Peyer's patch (tissue), 4 donors: ENCODE measurements at regions not wholly inside any gene's neighbourhood (a gene's known extent, or its start where the extent isn't known, plus 50 kb on each side); places are given as distances from the start of the nearest gene placed in this dataset.
"Not testable (repeated sequence)": the region's sequence is repeated elsewhere in the genome, so short reads cannot be mapped to it uniquely, and the experiment has no call there.

Source experiments
- DNase-seq, 3 donors: peaks; one replicate each; pipeline ENCODE4 v3.0.0-alpha.2; 2017 to 2019
- H3K27ac ChIP-seq, 4 donors: fragments of 200-600 bp; sonication (generic); one replicate each; pipeline ENCODE4 v1.5.1; 2016 to 2019
- H3K27me3 ChIP-seq, 2 donors: fragments of 200-600 bp; sonication (generic); one replicate each; pipeline ENCODE4 v1.5.1; 2019
- H3K36me3 ChIP-seq, 3 donors: fragments of 200-600 bp; sonication (generic); one replicate each; pipeline ENCODE4 v1.5.1; 2016 to 2019
- H3K4me1 ChIP-seq, 4 donors: fragments of 200-600 bp; sonication (generic); one replicate each; pipeline ENCODE4 v1.5.1; 2016 to 2019
- H3K4me3 ChIP-seq, 4 donors: fragments of 200-600 bp; sonication (generic); 1 replicate in 3 of 4; 2 replicates in 1 of 4; pipeline ENCODE4 v1.5.1; 2016 to 2019; ENCODE audit warnings: mild to moderate bottlenecking in 1 of 4
- H3K9me3 ChIP-seq, 4 donors: fragments of 200-600 bp; sonication (generic); one replicate each; pipeline ENCODE4 v1.5.1; 2016 to 2019; ENCODE audit warnings: mild to moderate bottlenecking in 1 of 4
- CTCF ChIP-seq, 6 experiments: fragments of 450-650 bp in 4 of 6; fragments of 200-600 bp in 2 of 6; sonication (generic) in 1 of 6; IDR thresholded peaks; one replicate each; pipeline ENCODE4 v1.5.1; 2017 to 2019; ENCODE audit warnings: antibody characterized with exemption in 6 of 6, mild to moderate bottlenecking in 3 of 6, moderate library complexity in 1 of 6
- POLR2A ChIP-seq, 2 donors: fragments of 450-650 bp; IDR thresholded peaks; one replicate each; pipeline ENCODE4 v1.5.1; 2017; ENCODE audit warnings: antibody characterized with exemption in 2 of 2, mild to moderate bottlenecking in 2 of 2, moderate library complexity in 2 of 2

DNA sequence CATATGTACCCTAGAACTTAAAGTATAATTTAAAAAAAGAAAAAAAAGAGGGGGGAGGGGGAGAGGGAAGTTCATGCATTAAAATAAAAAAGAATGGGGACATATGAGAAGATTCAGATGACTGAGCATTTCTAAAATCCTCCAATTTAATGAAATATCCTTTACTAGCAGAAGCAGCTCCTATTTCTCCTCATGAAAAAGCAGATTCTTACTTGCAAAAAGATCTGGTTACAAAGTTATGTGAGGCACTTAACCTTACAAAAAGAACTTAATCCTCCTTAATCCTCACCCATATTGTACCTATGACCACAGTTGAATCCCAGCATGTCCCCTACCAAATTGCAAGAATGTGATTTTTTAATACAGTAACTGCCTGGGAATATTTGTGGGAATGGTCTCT lies 298.5 kb downstream of the SRGAP2C start:
- TF ChIP-seq POLR2A (IDR thresholded peaks at IDR 0.05), result no peak
- no peak for TF ChIP-seq CTCF (IDR thresholded peaks at IDR 0.05)
- no peak overlapping the region for H3K4me3 ChIP-seq
- H3K27me3 ChIP-seq, result no peaks in the 10 kb centered on the region
- H3K9me3 ChIP-seq, result no peaks in the 10 kb centered on the region
- no peaks in the 10 kb centered on the region for H3K4me1 ChIP-seq
- H3K27ac ChIP-seq, result no peak overlapping the region
- DNase-seq, result no peak
- no peaks in the 10 kb centered on the region for H3K36me3 ChIP-seq

DNA sequence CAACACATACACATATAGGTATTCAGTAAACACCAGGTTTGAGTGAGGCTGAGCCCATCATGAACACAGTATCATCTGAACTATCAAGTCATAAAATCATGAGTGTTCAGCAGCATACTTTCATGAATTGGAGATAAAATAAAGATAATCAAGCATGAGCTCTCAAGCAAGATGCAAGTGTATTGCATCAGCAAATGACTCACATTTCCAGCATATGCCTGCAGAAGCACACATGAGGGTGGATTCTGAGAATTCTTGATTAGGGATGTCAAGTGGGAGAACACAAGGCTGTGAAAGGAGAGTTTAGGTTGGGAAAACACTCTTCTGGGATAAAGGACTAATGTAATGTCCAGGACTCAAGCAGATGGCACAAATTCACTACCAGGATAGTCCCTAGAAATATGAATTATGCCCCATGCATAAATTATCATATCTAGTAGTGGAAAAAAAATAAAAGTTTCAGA lies 299.2 kb downstream of the SRGAP2C start:
- no peak for DNase-seq
- no peak for TF ChIP-seq POLR2A (IDR thresholded peaks at IDR 0.05)
- TF ChIP-seq CTCF (IDR thresholded peaks at IDR 0.05), result no peak
- no peaks in the 10 kb centered on the region for H3K4me1 ChIP-seq
- H3K27ac ChIP-seq, result no peak overlapping the region
- H3K4me3 ChIP-seq, result no peak overlapping the region
- H3K9me3 ChIP-seq, result no peaks in the 10 kb centered on the region
- no peaks in the 10 kb centered on the region for H3K27me3 ChIP-seq
- no peaks in the 10 kb centered on the region for H3K36me3 ChIP-seq

DNA sequence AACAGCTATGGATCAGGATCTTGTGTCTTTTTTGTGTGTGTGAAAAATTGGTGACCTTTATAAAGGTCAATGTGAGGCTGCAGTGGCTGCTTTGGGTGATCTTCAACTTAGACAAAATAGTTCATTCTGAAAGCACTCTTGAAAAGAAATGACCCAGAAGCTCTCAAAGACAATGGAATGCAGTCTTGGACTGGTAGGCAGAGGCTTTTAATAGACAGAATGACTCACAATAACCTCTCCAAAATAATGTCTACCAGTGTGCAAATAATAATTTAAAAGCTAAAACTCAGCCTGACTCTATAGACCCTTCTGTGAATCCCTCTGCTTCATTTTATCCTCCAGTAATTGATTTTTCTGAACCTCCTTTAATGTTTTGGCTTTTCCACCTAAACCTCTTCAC lies 310.0 kb downstream of the SRGAP2C start:
- H3K36me3 ChIP-seq, H3K4me3 ChIP-seq, H3K27ac ChIP-seq, H3K27me3 ChIP-seq, DNase-seq, H3K9me3 ChIP-seq, H3K4me1 ChIP-seq: not testable (repeated sequence)

GRCh38 chr1:121511455-121511854 lies 326.7 kb downstream of the SRGAP2C start:
- H3K4me3 ChIP-seq, H3K27ac ChIP-seq, DNase-seq, H3K27me3 ChIP-seq, H3K4me1 ChIP-seq, H3K9me3 ChIP-seq, H3K36me3 ChIP-seq: not testable (repeated sequence)

- H3K36me3 ChIP-seq, H3K27me3 ChIP-seq, H3K27ac ChIP-seq, H3K9me3 ChIP-seq, H3K4me1 ChIP-seq, H3K4me3 ChIP-seq, DNase-seq: not testable (repeated sequence)
These were observed 327.1 kb downstream of the SRGAP2C start for GRCh38 chr1:121511876-121512275.

DNA sequence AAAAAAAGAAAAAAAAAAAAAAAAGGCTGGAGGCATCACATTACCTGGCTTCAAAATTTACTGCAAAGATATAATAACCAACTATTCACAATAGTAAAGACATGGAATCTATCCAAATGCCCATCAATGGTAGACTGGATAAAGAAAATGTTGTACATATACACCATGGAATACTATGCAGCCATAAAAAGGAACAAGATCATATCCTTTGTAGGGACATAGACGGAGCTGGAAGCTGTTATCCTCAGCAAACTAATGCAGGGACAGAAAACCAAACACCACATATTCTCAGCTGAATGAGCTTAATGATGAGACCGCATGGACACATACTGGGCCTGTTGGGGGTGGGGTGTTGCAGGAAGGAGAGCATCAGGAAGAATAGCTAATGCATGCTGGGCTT lies 330.5 kb downstream of the SRGAP2C start:
- Histone ChIP-seq H3K9me3 (peaks cover 0 to 3% (median 0%) of the 10 kb centered on the region in 4 donors), H3K4me1 (peaks cover 0 to 7% (median 0%) of the 10 kb centered on the region in 4 donors), H3K36me3 (no peaks in the 10 kb centered on the region), H3K27ac (no peak overlapping the region), H3K4me3 (no peak overlapping the region), H3K27me3 (no peaks in the 10 kb centered on the region)
- no peak for DNase-seq
- TF ChIP-seq CTCF (IDR thresholded peaks at IDR 0.05) (no peak), POLR2A (IDR thresholded peaks at IDR 0.05) (no peak)

DNA sequence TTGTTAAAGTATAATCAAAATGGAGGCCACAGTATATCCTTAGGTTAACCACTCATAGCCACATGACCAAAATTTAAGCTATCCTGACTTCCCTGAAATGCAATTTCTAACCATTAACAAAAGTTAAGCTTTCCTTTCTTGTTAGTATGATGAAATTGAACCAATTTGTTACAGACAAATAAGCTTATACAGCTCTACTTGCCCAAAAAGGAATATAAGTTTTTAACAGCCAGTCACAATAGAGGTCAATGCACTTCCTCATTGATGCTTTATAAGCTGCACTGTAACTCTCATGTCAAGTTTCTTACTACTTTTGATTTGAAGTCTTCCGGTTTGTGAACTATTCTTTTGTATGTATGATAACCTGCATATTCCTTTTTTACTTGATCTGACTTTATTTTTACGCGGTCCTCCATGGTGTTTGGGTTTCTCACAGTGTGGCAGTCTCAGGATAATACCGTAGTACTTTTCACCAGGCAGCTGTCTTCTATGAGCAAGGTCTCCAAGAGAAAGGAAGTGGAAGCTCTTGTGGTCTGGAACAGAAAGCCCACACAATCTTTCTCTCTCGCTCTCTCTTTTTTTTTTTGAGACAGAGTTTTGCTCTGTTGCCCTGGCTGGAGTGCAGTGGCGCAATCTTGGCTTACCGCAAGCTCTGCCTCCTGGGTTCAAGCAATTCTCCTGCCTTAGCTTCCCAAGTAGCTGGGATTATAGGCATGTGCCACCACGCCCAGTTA lies 331.6 kb downstream of the SRGAP2C start:
- peaks cover 0 to 7% (median 0%) of the 10 kb centered on the region in 4 donors for H3K4me1 ChIP-seq
- TF ChIP-seq POLR2A (IDR thresholded peaks at IDR 0.05) (no peak), CTCF (IDR thresholded peaks at IDR 0.05) (no peak)
- no peak overlapping the region for H3K4me3 ChIP-seq
- H3K9me3 ChIP-seq, result no peaks in the 10 kb centered on the region
- H3K36me3 ChIP-seq, result no peaks in the 10 kb centered on the region
- peak in 2 of 3 donors; percentile 49 to 79 for DNase-seq
- no peaks in the 10 kb centered on the region for H3K27me3 ChIP-seq
- peak overlapping the region; percentile 22 to 59 (median 48) for H3K27ac ChIP-seq
